Dermis blood vessel endothelial cell (primary cell): ENCODE measurements at regions not wholly inside any gene's neighbourhood (a gene's known extent, or its start where the extent isn't known, plus 50 kb on each side); places are given as distances from the start of the nearest gene placed in this dataset.
"Not testable (repeated sequence)": the region's sequence is repeated elsewhere in the genome, so short reads cannot be mapped to it uniquely, and the experiment has no call there.

Source experiments
- DNase-seq: peaks from one replicate; pipeline ENCODE4 v3.0.0; 2010

DNA sequence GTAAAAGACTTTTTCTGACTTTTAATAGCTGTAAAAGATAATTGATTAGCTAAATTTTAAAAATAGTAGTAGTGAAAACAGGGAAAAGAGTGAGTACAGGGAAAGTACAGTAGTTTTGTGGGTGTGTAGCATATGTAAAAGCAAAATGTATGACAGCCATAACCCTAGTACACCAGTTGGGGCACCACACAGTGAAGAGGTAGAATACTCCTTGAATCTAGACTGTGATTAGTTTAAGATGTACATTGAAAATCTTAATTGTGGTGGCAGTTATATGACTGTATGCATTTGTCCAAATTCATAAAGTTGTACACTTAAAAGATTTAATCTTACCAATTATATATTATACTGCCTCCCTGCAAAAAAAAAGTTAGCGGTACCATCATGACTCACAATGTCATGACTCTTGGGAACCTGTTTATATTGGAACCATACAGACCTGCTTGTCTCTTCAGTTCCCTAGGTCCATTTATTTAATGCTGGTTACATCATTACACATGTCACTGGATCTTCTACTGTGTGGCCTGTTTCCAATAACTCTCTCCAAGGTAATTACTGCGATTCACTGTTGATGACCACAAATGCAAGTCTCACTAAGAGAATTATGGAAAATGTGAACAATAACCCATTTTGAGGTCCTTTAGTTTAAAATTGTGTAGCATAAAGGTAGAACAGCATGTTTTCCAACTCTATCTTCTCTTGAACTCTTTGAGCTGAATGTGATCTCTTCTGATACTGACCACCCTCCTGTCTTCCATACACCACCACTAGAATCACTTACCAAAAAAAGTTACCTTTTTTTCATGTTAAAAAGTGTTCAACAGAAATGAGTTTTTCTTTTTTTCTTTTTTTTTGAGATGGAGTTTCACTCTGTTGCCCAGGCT lies 264.2 kb upstream of the AMIGO2 start:
- DNase-seq = no peak

DNA sequence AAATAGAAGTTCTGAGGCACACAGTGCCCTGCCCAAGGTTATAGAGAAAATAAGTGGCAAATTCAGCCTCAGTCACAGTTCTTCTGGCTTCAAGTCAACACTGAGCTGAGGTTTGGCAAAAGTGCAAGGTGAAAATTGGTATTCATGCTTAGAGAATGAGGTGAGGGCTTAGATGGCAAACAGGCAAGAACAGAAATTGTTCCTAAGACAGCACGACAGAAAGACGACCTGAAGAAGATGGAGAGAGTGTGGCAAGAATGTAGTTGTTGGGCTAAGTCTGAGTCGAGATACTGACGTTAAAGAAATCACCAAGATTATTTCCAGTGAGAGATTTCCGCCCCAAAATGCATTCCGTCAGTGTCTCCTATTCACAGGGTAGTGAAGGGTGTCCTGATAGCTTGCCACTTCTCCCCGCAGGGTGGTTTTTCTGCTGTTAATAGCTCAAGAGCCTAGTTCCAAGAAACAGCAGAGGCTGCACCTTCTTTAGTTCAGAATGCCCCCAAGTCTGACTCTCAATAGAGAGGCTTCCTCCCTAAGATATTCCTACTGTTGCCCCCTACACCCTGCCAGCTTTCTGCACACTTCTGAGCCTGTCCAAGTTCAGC lies 260.8 kb upstream of the AMIGO2 start:
- DNase-seq = no peak

DNA sequence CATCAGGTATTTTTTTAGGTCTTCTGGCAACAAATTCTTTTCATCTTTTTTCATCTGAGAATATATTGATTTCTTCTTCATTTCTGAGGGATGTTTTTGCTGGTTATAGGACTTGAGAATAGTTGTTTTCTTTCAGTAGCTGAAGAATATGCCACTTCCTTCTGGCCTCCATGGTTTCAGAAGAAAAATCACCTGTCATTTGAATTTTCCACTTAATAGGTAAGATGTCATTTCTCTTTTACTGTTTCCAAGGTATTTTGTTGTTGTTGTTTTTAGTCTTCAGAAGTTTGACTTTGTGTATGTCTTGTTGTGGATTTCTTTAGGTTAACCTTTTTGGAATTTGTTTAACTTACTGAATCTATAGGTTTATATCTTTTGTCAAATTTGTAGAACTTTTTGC lies 257.8 kb upstream of the AMIGO2 start:
- no peak for DNase-seq

DNA sequence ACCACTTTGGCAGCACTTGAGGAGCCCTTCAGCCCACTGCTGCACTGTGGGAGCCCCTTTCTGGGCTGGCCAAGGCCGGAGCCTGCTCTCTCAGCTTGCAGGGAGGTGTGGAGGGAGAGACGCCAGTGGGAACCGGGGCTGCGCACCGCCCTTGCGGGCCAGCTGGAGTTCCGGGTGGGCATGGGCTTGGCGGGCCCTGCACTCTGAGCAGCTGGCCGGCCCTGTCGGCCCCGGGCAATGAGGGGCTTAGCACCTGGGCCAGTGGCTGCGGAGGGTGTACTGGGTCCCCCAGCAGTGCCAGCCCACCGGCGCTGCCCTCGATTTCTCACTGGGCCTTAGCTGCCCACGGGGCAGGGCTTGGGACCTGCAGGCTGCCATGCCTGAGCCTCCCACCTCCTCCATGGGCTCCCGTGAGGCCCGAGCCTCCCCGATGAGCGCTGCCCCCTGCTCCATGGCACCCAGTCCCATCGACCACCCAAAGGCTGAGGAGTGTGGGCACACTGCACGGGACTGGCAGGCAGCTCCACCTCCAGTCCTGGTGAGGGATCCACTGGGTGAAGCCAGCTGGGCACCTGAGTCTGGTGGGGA lies 253.6 kb upstream of the AMIGO2 start:
- not testable (repeated sequence) for DNase-seq

DNA sequence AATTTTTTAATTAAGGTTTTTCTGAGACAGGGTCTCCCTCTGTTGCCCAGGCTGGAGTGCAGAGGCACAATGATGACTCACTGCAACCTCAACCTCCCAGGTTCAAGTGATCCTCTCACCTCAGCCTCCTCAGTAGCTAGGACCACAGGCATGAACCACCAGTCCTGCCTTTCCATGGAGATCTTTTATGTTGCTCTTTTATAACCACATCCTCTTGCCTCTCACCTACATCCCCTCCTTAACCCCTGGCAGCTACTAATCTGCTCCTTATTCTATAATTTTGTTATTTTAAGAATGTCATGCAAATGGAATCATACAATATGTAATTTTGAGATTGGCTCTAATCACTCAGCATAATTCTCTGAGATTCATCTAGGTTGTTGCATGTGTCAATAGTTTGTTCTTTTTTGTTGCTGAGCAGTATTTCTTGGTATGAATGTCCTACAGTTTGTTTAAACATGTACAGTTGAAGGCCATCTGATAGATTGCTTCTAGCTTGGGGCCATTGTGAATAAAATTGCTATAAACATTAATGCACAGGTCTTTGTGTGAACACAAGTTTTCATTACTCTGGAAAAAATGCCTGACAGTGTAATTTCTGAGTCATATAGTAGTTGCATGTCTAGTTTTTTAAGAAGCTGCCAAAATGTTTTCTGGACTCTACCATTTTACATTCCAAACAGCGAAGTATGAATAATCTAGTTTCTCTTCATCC lies 249.2 kb upstream of the AMIGO2 start:
- DNase-seq = no peak

DNA sequence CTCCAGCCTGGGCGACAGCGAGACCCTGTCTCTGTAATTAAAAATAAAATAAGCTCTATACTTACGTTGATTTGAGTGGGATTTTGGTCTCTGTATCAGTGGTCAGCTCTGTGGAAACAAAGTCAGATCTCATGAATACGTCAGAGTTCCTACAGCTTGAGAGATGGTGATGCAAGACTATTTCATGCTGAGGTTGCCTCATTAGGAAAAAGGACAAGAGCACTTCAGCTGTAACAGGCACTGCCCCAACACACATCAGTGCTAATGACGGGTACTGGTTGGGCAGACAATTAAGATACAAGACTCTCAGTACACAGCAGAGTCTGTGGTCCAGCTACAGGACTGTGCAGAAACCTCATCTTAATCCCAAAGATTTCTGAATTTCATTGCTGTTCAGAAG lies 246.4 kb upstream of the AMIGO2 start:
- DNase-seq = no peak

DNA sequence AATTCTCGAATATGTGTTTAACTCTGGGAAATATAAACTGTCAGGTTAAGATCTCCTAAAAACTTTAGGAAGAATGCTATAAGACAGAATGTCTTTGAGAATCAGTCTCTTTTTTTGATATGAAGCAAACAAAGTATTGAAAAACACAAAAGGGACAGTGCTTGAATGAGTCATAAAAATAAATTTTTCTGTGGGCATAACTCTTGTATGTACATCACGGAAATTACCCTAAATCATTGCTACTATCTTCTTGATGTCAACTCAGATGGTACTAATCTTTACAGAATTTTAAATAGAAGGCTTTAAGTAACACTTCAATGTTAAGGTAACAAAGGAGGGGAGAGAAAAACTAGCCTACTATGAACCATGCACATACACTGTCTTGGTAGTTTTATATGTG lies 244.0 kb upstream of the AMIGO2 start:
- DNase-seq = no peak

DNA sequence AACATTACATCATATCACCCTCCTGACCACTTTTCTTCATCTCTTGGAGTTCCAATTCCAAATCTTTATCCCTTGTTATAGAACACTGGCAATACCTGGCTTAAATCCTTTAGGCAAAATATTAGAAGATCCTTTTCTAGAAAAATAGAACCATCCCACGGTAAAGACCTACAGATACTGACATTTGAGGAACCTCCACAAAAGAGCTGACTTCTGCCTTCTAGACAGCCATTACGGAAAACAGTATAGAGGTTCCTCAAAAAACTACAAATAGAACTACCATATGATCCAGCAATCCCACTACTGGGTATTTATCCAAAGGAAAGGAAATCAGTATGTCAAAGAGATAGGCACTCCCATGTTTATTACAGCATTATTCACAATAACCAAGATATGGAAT lies 241.7 kb upstream of the AMIGO2 start:
- DNase-seq = no peak

DNA sequence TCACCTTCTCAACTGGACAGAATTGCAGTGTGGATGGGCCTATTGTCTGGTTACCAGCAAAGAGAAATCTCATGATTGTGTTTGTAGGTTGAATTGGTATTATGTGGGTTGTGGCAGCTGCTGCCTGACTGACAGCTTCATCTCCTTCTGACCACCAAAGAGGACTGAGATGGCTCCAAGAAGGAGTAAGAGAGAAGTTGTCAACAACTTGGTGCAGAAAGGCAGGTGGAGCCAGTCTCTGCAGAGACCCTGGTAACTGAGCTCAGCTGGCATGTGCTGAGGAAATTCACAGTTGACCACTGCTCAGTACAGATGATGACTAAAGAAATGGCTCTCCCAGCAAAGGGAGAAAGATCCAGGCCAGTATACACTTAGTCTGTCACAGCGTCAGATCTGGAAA lies 240.0 kb upstream of the AMIGO2 start:
- no peak for DNase-seq

DNA sequence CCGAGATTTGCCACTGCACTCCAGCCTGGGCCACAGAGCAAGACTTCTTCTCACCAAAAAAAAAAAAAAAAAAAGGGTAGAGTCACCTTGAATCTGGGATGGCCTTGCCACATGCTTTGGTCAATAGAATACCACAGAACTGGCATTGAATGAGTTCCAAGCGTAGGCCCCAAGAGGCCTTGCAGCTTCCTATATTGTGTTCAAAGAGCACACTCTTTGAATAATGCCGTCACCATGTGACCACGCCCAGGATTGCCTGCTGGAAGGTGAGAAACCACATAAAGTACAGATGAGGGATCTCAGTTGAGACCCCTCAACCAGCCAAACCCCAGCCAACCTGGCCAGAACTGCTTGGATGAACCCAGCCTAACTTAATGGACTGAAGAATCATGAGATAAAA lies 239.2 kb upstream of the AMIGO2 start:
- no peak for DNase-seq

DNA sequence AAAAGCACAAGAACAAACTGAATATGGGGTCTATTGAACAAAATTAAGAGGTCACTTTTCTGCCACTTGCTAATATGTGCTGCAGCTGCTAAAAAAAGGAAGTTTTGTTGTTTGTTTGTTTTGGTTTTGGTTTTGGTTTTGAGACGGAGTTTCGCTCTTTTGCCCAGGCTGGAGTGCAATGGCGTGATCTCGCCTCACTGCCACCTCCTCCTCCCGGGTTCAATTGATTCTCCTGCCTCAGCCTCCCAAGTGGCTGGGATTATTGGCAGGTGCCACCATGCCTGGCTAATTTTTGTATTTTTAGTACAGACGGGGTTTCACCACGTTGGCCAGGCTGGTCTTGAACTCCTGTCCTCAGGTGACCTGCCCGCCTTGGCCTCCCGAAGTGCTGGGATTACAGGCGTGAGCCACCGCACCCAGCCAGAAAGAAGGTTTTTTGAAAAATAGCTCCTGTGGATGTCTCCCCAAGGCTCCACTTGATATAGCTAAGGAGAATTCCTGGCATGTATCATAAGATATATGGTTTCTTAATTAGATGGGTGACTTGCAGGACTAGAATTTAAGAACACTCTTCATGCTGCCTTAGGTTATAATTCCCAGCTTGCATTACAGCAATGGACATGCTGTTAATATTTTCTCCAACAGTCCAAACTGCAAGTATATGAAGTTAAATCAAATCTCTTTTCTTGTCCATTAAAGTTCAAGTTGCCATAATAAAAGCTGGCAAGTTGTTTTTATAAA lies 237.6 kb upstream of the AMIGO2 start:
- DNase-seq = no peak

DNA sequence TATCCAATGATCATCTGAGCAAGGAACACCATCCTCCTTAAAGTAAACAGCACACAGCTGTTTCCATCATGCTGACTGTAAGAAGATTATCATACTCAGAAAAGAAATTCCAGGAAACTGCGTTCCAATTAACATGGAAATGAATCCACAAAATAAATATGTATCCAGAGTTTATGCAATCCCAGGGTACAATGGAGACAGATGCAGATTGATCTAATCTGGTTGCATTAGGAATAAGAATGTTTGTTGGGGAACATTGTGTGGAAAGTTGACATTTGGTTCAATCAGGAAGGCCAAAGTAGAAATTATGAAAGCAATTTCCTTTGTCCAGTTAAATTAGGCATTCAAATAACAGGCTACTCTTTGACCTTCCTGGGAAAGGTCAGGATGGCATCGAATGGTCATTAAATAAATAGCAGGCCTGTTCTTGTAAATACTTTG lies 236.9 kb upstream of the AMIGO2 start:
- peak; percentile 79 for DNase-seq

DNA sequence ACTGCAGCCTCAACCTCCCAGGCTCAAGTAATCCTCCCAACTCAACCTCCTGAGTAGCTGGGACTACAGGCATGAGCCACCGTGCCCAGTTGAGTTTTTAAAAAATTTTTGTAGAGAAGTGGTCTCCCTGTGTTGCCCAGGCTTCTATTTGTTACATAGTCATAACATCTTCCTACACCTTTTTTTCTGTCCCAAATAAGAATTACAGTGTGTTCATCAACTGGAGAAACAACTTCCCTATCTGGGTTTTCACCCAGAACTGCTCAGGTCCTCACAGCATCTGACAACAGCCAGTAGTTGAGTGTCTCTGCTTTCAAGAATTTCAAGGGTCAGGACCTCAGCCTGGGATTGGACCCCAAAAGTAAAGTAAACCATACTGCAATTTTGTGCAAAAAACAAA lies 235.2 kb upstream of the AMIGO2 start:
- no peak for DNase-seq

DNA sequence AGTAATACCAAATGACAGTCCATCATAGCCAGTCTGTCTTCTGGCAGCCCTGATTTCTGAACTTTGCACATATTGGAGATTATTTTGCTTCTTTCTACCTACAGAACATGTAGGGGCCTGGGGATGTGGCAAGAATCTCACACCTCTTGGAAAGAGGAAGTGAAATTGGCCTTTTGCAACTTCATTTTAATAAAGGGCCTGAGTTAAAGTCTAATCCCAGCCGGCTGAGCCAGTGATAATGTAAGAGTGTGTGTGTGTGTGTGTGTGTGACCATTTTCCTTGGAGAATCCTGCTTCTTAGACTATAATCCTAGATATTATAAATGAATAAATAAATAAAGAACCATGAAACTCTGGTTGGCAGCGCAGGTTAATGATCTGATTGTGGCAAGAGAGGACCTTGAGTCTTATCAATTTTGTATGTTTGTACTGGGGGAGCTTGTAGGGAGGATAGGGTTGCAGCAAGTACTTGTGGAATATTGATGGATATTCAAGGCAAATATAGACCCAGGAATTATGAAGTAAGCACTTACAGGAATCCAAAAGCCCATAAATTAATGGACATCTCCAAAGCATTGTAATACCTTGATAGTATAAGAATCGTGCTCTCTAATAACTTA lies 233.2 kb upstream of the AMIGO2 start:
- no peak for DNase-seq

DNA sequence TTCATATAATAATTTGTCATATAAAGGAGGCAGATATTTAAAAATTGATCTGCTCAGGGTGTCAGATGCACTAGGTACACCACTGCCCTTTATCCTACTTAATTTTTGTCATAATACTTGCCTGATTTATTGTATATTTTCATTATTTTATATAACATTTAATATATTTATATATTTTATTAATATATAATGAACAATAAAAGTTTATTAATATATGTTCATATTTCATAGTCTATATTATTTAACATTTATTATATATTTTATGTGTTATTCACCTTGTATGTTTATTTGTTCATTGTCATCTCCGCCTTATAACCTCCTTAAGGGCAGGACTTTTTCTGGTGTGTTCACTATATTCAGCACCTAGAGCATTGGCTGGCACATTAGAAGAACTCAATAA lies 232.4 kb upstream of the AMIGO2 start:
- no peak for DNase-seq

DNA sequence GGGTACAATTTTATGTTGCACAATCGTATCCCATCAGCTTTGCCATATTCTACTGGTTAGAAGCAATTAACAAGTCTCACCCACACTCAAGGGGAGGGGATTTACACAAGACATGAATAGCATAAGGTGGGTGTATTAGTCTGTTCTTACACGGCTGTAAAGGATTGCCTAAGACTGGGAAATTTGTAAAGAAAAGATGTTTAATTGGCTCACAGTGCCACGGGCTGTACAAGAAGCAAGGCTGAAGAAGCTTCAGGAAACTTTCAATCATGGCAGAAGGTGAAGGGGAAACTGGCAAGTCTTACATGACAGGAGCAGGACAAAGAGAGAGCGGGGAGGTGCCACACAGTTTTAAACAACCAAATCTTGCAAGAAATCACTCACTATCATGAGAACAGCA lies 231.8 kb upstream of the AMIGO2 start:
- DNase-seq = no peak

DNA sequence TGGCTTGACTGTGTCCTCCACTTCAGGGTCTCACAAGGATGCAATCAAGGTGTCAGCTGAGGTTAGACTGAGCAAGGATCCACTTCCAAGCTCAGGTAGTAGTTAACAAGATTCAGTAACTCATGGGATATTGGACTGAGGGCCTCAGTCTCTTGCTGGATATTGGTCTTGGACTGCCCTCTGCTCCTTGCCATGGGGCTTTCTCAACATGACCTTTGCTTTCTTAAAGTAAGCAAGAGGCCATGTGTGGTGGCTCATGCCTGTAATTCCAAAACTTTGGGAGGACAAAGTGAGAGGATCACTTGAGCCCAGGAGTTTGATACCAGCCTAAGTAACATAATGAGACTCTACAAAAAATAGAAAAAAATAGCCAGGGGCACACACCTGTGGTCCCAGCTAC lies 231.3 kb upstream of the AMIGO2 start:
- no peak for DNase-seq

DNA sequence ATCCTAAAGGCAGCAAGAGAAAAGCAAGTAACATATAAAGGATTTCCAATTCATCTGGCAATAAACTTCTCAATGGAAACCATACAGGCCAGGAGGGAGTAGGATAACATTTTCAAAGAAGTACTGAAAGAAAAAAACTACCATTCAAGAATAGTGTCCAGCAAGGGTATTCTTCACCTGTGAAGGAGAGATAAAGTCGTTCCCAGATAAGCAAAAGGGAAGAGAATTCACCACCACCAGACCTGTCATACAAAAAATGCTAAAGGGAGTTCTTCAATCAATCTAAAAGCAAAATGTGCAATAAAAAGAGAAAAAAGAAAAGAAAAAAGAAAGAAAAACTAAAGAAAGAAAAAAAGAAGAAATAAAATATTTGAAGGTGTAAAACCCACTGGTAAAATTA lies 228.9 kb upstream of the AMIGO2 start:
- DNase-seq = no peak

DNA sequence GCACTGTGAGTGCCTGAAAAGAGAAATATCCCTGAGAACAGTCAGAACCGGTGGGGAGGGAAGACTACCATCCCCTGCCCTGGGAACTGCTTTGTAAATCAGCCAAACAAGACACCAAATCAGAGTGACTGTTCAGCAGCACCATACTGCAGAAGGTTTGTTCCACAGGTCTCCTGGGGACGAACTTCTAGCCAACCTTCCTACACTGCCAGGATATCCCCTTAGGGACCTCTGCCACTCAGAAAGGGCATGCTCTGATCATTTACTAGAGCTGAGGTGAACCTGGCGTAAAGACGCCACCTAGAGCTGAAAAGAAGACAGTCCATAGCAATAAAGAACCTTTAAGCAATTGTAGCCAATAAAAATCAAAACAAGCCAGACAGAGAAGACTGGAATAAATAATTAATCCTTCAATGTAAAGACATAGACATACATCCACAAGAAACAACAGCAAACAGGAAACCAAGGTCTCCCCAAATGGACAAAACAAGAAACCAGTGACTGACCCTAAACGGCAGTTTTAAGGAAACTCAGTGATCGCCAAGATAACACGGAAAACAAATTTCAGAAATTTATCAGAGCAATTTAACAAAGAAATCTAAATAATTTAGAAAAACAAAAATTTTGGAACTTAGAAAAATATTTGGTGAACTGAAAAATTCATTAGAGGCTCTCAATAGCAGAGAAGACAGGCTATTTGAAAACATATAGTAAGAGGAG lies 228.1 kb upstream of the AMIGO2 start:
- DNase-seq = peak; percentile 64

DNA sequence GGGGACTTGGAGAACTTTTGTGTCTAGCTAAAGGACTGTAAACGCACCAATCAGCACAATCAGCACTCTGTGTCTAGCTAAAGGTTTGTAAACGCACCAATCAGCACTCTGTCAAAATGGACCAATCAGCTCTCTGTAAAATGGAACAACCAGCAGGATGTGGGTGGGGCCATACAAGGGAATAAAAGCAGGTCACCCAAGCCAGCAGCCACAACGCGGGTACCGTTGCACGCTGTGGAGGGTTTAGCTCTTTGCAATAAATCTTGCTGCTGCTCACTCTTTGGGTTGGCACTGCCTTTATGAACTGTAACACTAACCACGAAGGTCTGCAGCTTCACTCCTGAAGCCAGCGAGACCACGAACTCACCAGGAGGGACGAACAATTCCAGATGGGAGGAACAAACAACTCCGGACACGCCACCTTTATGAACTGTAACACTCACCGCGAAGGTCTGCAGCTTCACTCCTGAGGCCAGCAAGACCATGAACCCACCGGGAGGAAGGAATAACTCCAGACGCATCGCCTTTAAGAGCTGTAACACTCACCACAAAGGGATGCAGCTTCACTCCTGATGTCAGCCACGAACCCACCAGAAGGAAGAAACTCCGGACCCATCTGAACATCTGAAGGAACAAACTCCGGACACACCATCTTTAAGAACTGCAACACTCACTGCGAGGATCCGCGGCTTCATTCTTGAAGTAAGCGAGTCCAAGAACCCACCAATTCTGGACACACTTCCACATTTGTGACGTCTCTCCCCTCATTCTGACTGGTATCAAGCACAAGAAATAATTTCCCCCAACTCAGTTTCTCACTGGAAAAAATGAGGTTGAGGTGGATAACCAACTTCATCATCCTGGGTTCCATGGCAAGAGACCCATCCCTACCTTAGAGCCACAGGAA lies 227.3 kb upstream of the AMIGO2 start:
- not testable (repeated sequence) for DNase-seq
